ENCODE measurements at regions not wholly inside any gene's neighbourhood (a gene's known extent, or its start where the extent isn't known, plus 50 kb on each side); places are given as distances from the start of the nearest gene placed in this dataset.

DNA sequence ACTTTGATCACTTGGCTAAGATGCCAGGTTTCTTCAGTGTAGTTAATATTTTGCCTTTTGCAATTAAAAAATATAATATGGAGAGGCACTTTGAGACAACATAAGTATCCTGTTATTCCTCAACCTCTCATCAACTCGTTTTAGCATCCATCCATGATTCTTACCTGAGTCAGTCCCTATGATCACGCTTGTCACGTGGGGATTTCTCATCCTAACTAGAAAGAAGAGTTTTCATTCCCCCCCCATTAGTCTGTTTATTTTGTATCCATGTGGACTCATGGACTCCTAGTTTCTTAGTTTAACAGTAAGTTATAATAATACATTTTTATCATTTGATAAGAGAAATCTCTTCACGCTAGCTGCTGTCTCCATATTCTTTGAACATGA is 110.3 kb downstream of the SLC25A47 start:
- Histone ChIP-seq H3K4me3 (no peak overlapping the region), H3K27ac (no peak overlapping the region), H3K9me3 (no peaks in the 10 kb centered on the region), H3K27me3 (no peaks in the 10 kb centered on the region), H3K4me1 (no peaks in the 10 kb centered on the region), H3K36me3 (no peaks in the 10 kb centered on the region)
- intact Hi-C loops (cut with DNase I): no loop called here
- DNase-seq (ENCODE audit: low spot score in 2 of 2): no peak
- TF ChIP-seq, protein P1, sequence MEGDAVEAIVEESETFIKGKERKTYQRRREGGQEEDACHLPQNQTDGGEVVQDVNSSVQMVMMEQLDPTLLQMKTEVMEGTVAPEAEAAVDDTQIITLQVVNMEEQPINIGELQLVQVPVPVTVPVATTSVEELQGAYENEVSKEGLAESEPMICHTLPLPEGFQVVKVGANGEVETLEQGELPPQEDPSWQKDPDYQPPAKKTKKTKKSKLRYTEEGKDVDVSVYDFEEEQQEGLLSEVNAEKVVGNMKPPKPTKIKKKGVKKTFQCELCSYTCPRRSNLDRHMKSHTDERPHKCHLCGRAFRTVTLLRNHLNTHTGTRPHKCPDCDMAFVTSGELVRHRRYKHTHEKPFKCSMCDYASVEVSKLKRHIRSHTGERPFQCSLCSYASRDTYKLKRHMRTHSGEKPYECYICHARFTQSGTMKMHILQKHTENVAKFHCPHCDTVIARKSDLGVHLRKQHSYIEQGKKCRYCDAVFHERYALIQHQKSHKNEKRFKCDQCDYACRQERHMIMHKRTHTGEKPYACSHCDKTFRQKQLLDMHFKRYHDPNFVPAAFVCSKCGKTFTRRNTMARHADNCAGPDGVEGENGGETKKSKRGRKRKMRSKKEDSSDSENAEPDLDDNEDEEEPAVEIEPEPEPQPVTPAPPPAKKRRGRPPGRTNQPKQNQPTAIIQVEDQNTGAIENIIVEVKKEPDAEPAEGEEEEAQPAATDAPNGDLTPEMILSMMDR (IDR thresholded peaks at IDR 0.05): no peak

DNA sequence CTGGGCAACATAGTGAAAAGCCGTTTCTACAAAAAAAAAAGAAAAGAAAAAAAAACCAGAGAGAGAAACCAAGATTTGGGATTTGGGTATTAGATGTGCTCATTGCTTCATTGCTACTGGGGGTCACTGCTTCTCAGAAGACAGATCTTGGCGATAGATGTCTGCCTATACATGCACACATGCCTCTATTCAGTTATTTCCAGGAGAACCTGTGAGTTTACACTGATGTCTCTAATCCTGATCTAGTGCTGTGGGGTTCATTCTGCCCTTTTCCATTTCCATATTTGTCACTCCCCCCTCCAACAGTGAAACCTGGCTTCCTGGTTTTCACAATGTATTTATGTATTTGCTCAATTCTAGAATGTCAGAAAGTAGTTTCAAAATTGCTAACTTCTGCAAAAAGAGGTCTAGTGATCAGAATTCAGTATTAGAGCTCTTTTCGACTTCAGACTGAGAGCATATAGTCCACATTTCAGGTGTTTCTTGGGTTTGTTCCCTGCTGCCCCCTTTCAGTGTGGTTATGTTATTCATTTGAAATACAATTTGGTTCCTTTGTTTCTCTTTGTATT is 111.0 kb downstream of the SLC25A47 start:
- intact Hi-C loops (cut with DNase I): no loop called here
- H3K36me3 ChIP-seq: no peaks in the 10 kb centered on the region
- H3K4me1 ChIP-seq: no peaks in the 10 kb centered on the region
- no peaks in the 10 kb centered on the region for H3K9me3 ChIP-seq
- TF ChIP-seq, protein P1 (IDR thresholded peaks at IDR 0.05): no peak
- no peak overlapping the region for H3K4me3 ChIP-seq
- H3K27ac ChIP-seq: no peak overlapping the region
- DNase-seq (ENCODE audit: low spot score in 2 of 2): no peak
- H3K27me3 ChIP-seq: no peaks in the 10 kb centered on the region

DNA sequence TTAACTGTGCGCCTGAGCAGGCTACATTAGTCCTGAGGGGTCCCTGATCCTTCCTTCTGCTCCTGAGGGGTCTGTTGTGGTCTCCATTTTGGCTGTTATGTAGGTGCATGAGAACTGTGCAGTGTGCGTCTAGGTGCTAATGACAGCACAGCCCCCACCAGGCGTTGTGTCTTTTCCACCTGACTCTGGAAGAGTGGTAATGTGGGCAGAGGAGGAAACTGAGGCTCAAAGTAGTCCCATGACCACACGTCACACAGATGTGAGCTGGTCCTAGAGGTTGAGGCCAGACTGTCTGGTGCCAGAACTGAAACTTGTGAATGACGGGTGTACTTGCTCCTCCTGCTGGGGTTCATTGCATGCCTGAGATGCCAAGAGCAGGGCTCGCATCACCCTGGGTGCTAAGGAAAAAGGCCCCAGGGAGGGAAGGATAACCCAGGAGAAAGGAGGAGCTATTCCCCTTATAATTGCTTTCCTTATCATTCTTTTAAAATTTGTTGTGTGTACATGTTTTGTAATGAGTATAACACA is 111.8 kb downstream of the SLC25A47 start:
- Histone ChIP-seq H3K36me3 (no peaks in the 10 kb centered on the region), H3K4me3 (no peak overlapping the region), H3K27me3 (no peaks in the 10 kb centered on the region), H3K9me3 (no peaks in the 10 kb centered on the region), H3K27ac (no peak overlapping the region), H3K4me1 (no peaks in the 10 kb centered on the region)
- TF ChIP-seq, protein P1 (IDR thresholded peaks at IDR 0.05): no peak
- intact Hi-C loops (cut with DNase I): no loop called here
- no peak for DNase-seq (ENCODE audit: low spot score in 2 of 2)

DNA sequence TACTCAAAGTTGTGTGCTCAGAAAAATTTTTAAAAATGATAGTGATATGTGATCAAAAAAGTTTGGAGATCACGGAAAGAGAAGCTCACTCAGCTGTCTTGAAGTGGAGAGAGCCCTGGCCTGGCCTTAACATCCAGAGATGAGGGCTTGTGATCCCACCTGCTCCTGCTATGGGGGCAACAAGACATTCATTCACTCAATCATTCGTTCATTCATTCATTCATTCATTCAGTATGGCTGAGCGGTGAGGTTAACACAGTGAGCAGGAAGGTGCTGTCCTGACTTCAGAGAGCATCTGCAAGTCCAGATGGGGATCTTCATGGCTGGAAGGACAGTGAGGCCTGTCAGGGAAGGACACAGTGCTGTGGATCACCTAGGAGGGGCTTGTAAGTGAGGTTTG is 112.3 kb downstream of the SLC25A47 start:
- TF ChIP-seq, protein P1 (IDR thresholded peaks at IDR 0.05): no peak
- no peak for DNase-seq (ENCODE audit: low spot score in 2 of 2)
- H3K27ac ChIP-seq: no peak overlapping the region
- H3K27me3 ChIP-seq: no peaks in the 10 kb centered on the region
- no peaks in the 10 kb centered on the region for H3K36me3 ChIP-seq
- no peaks in the 10 kb centered on the region for H3K9me3 ChIP-seq
- intact Hi-C loops (cut with DNase I): no loop called here
- peaks cover 0 to 3% of the 10 kb centered on the region in 2 donors for H3K4me1 ChIP-seq
- H3K4me3 ChIP-seq: no peak overlapping the region

DNA sequence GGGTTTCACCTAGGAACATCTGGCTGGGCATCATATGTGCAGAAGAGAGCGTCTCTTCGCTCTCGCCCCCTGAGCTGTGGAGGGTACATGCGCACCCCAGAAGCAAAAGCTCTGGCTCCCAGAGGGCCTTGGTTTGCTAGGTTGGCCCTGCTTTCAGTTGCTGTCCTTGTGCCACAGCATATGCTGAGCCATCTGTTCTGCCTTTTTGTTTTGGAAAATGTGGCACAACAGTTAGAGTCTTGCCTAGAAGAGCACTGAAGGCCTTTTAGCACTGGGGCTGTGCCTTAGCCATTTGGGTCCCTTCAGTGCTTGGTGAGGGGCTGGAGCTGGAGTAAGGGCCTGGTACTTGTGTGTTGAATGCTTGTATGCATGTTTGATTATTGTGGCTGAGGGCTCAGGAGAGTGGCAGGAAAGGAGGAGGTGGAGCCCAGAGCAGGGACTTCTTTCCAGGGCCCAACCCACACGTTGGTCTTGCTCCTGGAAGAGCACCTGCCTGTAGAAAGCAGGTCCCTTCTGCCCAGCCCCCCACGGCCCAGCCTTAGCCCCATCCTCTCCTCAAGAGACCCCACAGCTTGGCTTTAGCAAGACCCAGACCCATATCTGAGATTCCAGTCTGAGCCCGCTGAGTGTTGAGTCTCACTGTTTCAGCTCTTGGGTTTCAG is 113.7 kb downstream of the SLC25A47 start:
- H3K27me3 ChIP-seq: no peaks in the 10 kb centered on the region
- intact Hi-C loops (cut with DNase I): no loop called here
- no peak for DNase-seq (ENCODE audit: low spot score in 2 of 2)
- H3K36me3 ChIP-seq: no peaks in the 10 kb centered on the region
- no peak overlapping the region for H3K27ac ChIP-seq
- no peaks in the 10 kb centered on the region for H3K9me3 ChIP-seq
- TF ChIP-seq, protein P1 (IDR thresholded peaks at IDR 0.05): no peak
- no peak overlapping the region for H3K4me3 ChIP-seq
- H3K4me1 ChIP-seq: peaks cover 0 to 12% of the 10 kb centered on the region in 2 donors
